Ureter (tissue), 1 donor: ENCODE measurements at regions not wholly inside any gene's neighbourhood (a gene's known extent, or its start where the extent isn't known, plus 50 kb on each side); places are given as distances from the start of the nearest gene placed in this dataset.
"Not testable (repeated sequence)": the region's sequence is repeated elsewhere in the genome, so short reads cannot be mapped to it uniquely, and the experiment has no call there.

Experiments
- DNase-seq: peaks from one replicate; pipeline ENCODE4 v3.0.0-alpha.2; 2020; ENCODE audit warnings: low spot score
- donor health status: DM: yes; HTN: yes; CAD: no.

GRCh38 chr1:161454865-161455707, 50.2 kb upstream of the FCGR2A start:
- not testable (repeated sequence) for DNase-seq

DNA sequence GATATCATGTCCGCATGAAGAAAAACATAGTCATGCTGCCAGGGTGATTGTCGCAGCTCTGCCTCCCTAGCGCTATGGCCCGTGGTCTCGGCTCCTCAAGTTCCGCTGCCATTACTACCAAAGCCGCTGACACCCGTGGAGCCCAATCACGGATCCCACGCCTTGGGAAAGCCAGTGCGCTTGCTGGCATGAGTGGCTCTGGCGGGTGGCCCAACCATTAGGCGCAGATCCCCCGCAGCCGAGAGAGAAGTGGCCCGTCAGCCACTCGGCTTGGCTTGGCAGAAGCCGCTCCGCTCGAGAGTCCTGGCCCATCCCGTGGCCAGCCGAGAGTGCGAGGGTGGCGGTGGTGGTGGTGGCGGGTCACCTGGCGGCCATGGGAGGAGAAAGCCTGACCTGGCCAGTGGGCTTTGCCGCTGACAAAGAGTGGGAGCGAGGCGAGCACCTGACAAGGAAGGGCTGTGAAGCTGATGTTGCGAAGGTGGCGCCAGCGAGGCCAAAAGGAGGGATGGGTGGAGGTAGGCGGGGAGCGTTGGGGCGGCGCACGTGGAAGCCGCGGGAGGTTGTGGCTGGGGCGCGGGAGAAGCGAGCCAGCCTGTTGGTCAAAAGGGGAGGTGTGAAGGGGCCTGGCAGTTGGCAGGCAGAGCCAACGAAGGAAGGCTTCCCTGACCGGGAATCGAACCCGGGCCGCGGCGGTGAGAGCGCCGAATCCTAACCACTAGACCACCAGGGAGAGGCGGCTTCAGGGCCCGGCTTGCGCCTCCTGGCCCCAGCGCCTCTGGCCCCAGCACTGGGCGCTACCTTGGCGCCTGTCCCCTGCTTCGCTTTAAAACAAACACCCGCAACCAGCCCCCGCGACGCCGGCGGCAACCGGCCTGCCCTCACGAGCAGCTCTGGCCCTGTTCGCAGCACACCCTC, 51.0 kb upstream of the FCGR2A start:
- DNase-seq, result peak; percentile 63

DNA sequence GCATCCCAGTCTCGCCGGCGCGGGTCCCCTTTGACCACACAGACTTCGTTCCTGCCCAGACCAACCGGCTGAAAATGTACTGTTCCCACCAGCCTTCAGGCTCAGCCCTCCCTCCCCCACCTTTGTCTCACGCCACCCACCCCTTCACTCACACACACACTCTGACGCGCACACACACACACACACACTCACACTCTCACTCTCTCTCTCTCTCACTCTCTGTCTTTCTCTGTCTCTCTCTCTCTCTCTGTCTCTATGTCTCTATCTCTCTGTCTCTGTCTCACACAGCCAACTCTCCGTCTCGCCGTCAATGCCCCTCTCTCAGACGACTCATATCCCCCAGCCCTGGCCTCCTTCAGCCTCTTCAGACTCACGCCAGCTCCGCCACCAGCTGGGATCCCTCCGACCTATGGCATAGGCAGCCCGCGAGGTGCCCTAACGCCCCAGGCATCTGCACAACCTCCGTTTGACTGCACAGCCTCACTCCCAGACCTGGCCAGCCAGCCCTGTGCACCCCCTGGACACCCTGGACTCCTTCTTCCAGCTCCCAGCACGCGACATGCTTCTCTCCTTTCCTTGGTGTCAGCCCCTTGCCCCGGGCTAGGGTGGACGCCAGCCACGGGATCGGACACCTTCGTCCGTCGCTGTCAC, 53.4 kb upstream of the FCGR2A start:
- not testable (repeated sequence) for DNase-seq

GRCh38 chr1:161447760-161448332, 57.4 kb upstream of the FCGR2A start:
- not testable (repeated sequence) for DNase-seq

DNA sequence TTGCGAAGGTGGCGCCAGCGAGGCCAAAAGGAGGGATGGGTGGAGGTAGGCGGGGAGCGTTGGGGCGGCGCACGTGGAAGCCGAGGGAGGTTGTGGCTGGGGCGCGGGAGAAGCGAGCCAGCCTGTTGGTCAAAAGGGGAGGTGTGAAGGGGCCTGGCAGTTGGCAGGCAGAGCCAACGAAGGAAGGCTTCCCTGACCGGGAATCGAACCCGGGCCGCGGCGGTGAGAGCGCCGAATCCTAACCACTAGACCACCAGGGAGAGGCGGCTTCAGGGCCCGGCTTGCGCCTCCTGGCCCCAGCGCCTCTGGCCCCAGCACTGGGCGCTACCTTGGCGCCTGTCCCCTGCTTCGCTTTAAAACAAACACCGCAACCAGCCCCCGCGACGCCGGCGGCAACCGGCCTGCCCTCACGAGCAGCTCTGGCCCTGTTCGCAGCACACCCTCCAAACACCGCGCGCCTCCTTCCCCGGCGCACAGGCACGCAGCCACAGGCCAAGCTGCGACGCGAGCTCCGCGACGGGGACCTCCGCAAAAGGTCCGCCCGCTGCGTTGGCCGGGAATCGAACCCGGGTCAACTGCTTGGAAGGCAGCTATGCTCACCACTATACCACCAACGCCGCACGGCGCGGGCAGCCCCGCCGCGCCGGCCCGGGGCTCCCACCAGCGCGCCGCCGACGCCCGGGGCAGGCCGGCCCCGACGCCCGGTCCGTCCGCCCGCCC, 58.1 kb upstream of the FCGR2A start:
- not testable (repeated sequence) for DNase-seq

DNA sequence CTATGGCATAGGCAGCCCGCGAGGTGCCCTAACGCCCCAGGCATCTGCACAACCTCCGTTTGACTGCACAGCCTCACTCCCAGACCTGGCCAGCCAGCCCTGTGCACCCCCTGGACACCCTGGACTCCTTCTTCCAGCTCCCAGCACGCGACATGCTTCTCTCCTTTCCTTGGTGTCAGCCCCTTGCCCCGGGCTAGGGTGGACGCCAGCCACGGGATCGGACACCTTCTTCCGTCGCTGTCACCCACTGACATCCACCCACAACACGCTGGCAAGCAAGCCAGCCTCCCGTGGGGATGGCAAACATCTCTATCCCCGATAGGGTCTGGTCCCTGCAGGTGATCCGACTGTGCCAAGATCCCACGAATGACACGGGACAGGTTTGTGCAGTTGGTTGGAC, 60.5 kb upstream of the FCGR2A start:
- DNase-seq, result peak; percentile 52

- not testable (repeated sequence) for DNase-seq
These were observed 61.0 kb upstream of the FCGR2A start for GRCh38 chr1:161444255-161444654.

- DNase-seq, result peak; percentile 43
These were observed 64.9 kb upstream of the FCGR2A start for GRCh38 chr1:161440312-161440894.

DNA sequence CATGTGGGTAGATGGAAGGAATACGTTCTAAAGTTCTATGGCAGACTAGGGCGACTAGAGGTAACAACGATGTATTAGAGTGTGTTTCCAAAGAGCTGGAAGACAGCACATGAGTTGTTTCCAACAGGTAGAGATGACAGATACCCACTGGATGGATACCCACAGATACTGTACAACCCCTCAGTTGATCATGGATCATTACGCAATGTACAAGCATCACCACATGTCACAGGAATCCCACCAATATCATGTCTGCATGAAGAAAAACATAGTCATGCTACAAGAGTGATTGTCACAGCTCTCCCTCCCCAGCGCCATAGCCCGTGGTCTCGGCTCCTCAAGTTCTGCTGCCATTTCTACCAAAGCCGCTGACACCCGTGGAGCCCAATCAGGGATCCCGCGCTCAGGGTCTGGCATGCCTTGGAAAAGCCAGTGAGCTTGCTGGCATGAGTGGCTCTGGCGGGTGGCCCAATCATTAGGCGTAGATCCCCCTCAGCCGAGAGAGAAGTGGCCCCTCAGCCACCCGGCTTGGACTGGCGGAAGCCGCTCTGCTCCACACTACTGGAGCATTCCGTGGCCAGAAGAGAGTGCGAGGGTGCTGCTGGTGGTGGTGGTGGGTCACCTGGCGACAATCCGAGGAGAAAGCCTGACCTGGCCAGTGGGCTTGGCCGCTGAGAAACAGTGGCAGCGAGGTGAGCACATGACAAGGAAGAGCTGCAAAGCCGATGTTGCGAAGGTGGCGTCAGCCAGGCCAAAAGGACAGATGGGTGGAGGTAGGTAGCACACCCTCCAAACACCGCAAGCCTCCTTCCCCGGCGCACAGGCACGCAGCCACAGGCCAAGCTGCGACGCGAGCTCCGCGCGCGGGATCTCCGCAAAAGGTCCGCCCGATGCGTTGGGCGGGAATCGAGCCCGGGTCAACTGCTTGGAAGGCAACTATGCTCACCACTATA, 65.7 kb upstream of the FCGR2A start:
- peak; percentile 44 for DNase-seq

- not testable (repeated sequence) for DNase-seq
These were observed 65.5 kb upstream of the CFAP126 start for GRCh38 chr1:161433191-161433590.

- DNase-seq, result no peak
These were observed 64.4 kb upstream of the CFAP126 start for GRCh38 chr1:161432091-161432490.

DNA sequence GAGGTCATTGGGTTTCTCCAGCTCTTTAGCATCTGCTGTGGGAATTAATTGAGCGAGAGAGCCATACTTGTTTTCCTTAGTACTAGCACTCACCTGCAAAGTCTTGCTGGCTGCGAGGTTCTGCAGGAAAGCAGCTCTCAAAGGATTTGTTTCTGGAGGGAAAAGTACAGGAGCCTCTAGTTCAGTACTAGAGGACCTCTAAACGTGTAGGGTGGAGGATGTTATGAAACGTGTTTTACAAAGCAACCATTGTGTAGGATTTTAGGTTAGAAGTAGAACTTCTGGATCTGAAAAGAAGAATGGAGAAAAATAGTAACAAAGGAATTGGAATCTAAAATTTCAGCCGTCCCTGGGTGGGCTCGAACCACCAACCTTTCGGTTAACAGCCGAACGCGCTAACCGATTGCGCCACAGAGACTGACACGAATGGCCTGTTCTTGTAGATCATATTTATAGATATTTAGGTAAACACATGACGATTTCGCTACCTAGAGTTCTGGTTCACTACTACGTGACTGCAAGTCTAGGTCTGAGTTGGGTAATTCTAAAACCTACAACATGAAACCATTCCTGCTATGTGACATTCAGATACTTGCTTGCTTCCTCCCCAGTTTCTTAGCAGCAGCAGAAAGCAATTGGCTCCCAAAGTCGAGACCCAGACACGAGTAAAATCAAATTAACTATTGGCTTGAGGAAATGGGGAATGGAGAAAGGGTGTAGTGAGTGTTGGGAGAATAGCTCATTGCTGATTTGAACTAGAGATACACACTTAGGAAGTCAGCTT, 60.2 kb upstream of the CFAP126 start:
- no peak for DNase-seq

- DNase-seq, result not testable (repeated sequence)
These were observed 55.2 kb upstream of the CFAP126 start for GRCh38 chr1:161422914-161423313.

DNA sequence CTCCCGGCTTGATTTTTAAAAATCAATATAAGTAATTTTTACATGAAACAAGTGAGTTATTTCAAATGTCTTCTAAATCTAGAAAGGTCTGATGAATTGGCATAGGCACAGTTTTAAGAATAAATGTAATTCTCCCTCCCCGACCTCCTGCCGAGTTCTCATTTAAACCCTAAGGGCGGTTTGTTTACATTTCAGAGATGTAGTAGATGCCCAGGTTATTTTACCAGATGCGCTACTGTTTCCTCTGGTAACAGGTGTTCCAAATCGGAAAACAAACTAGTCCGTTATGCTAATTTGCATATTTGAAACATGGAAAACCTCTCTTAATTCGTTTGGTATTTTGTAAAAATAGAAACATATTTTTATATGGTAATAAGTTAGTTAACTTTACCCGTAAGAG, 53.8 kb upstream of the CFAP126 start:
- no peak for DNase-seq

GRCh38 chr1:161420763-161421455, 53.2 kb upstream of the CFAP126 start:
- no peak for DNase-seq

DNA sequence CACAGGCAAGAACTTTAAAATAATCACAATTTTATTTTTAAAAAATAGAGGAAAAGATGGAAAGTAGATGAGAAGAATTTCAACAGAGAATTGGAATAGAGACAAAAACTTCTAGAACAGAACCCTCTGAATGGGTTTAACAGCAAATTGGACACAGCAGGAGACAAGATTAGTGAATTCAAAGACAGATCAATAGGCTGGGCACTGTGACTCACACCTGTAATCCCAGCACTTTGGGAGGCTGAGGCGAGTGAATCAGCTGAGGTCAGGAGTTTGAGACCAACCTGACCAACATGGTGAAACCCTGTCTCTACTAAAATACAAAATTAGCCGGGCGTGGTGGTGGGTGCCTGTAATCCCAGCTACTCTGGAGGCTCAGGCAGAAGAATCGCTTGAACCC, 49.9 kb upstream of the CFAP126 start:
- DNase-seq, result not testable (repeated sequence)
